Mucosa of descending colon (tissue), 3 donors: ENCODE measurements at regions not wholly inside any gene's neighbourhood (a gene's known extent, or its start where the extent isn't known, plus 50 kb on each side); places are given as distances from the start of the nearest gene placed in this dataset.

Experiments
- ATAC-seq: fragments of 200-7000 bp; cut with Tn5 transposase; one replicate; pipeline ENCODE4 v1.9.1; 2020; ENCODE audit warnings: mild to moderate bottlenecking, moderate library complexity
- DNase-seq, 3 donors: peaks; one replicate each; pipeline ENCODE4 v3.0.0-alpha.2; 2020
- H3K36me3 ChIP-seq: fragments of 200-600 bp; one replicate; pipeline ENCODE4 v1.8.0; 2021; ENCODE audit warnings: low read depth, mild to moderate bottlenecking
- H3K4me1 ChIP-seq: fragments of 200-600 bp; one replicate; pipeline ENCODE4 v1.8.0; 2021; ENCODE audit warnings: low read depth, mild to moderate bottlenecking
- H3K4me3 ChIP-seq: fragments of 200-600 bp; one replicate; pipeline ENCODE4 v1.8.0; 2021; ENCODE audit warnings: mild to moderate bottlenecking
- H3K9me3 ChIP-seq: fragments of 200-600 bp; one replicate; pipeline ENCODE4 v1.8.0; 2021; ENCODE audit warnings: mild to moderate bottlenecking
- CTCF ChIP-seq: fragments of 200-600 bp; IDR thresholded peaks from one replicate; pipeline ENCODE4 v1.8.0; 2022; ENCODE audit warnings: antibody characterized with exemption, mild to moderate bottlenecking
- intact Hi-C, 2 donors: fragments of 100-400 bp; cut with DNase I in 1 of 2; cut with micrococcal nuclease in 1 of 2; formaldehyde crosslinking; loops; one replicate each; pipeline versions ENCODE4 v1.11.0 to v1.11.1; 2022; cut with DNase I, micrococcal nuclease
- donor health status: DM: no; HTN: no; CAD: no; lungs with moderate emphysema.
- donor health status: DM: no; HTN: no; CAD: no.
- donor health status: DM: no; HTN: yes; CAD: no.

GRCh38 chr6:23040899-23041298 is 471.5 kb downstream of the HDGFL1 start:
- intact Hi-C loops = no loop called here
- TF ChIP-seq CTCF = no peak
- no peak for DNase-seq
- no peak overlapping the region for H3K4me3 ChIP-seq
- no peaks in the 10 kb centered on the region for H3K9me3 ChIP-seq
- ATAC-seq = no peak
- no peaks in the 10 kb centered on the region for H3K36me3 ChIP-seq
- H3K4me1 ChIP-seq = no peaks in the 10 kb centered on the region

- Histone ChIP-seq H3K4me1 (no peaks in the 10 kb centered on the region), H3K9me3 (no peaks in the 10 kb centered on the region), H3K36me3 (no peaks in the 10 kb centered on the region), H3K4me3 (no peak overlapping the region)
- ATAC-seq (no peak), DNase-seq (no peak)
- intact Hi-C loops = no loop called here
- no peak for TF ChIP-seq CTCF
Measured at GRCh38 chr6:23045280-23045679, 475.9 kb downstream of the HDGFL1 start.

GRCh38 chr6:23055523-23055922 is 486.2 kb downstream of the HDGFL1 start:
- ATAC-seq (no peak), DNase-seq (no peak)
- intact Hi-C loops = no loop called here
- Histone ChIP-seq H3K9me3 (peaks cover 6% of the 10 kb centered on the region), H3K4me1 (no peaks in the 10 kb centered on the region), H3K36me3 (no peaks in the 10 kb centered on the region), H3K4me3 (no peak overlapping the region)
- TF ChIP-seq CTCF = no peak

GRCh38 chr6:23073821-23074220 is 504.5 kb downstream of the HDGFL1 start:
- Histone ChIP-seq H3K36me3 (no peaks in the 10 kb centered on the region), H3K4me3 (no peak overlapping the region), H3K4me1 (no peaks in the 10 kb centered on the region), H3K9me3 (peaks cover 19% of the 10 kb centered on the region)
- ATAC-seq (no peak), DNase-seq (no peak)
- TF ChIP-seq CTCF = no peak
- intact Hi-C loops = no loop called here

- Histone ChIP-seq H3K9me3 (peaks cover 11% of the 10 kb centered on the region), H3K36me3 (no peaks in the 10 kb centered on the region), H3K4me1 (no peaks in the 10 kb centered on the region), H3K4me3 (no peak overlapping the region)
- ATAC-seq = no peak
- TF ChIP-seq CTCF = no peak
- no peak for DNase-seq
- intact Hi-C loops = no loop called here
Measured at GRCh38 chr6:23077772-23078171, 508.4 kb downstream of the HDGFL1 start.

- Histone ChIP-seq H3K9me3 (no peaks in the 10 kb centered on the region), H3K36me3 (no peaks in the 10 kb centered on the region), H3K4me3 (no peak overlapping the region), H3K4me1 (no peaks in the 10 kb centered on the region)
- intact Hi-C loops = no loop called here
- TF ChIP-seq CTCF = no peak
- ATAC-seq (no peak), DNase-seq (no peak)
Measured at GRCh38 chr6:23081701-23082100, 512.3 kb downstream of the HDGFL1 start.
